OCI-M1 (cell line): ENCODE measurements at regions not wholly inside any gene's neighbourhood (a gene's known extent, or its start where the extent isn't known, plus 50 kb on each side); places are given as distances from the start of the nearest gene placed in this dataset.

Experiments
- DNase-seq: peaks from one replicate; lab custom pipeline; 2025; lab: John Stamatoyannopoulos, UW

DNA sequence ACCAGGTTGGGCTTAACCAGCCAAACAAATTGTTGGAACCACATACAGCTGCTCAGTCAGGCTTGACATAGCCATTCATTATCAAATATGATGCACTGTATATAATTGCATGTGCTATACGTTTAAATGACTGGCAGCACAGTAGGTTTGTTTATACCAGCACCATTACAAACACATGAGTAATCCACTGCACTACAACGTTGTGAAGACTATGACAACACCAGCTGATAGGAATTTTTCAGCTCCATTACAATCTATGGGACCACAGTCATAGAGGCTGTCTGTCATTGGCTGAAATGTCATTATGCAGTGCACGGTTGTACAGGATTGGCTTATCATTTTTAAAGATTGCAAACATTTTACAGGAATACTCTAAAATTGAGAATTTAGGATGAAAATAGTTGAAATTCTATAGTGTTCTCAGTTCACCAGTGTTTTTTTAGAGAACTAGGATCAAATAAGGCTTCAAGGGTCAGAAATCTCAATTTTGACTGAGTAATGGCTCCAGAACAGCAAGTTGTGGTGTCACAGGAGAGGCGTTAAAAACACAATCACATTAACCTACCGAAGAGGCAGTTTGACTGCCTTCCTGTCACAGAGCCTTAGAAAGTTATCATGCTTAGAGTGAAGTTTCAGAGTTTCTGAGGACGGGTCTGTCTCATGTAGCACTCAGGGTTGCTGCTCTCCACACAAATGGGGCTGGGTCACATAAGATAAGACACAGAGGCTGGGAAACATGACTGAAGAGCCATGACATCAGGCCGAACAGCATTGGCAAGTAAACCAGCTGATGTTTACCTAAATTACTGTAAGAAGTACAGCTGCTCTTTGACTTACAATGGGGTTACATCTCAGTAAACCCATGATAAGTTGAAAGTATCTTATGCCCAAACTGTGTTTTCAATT, 60.7 kb upstream of the SMLR1 start:
- DNase-seq, result peak; percentile 16

DNA sequence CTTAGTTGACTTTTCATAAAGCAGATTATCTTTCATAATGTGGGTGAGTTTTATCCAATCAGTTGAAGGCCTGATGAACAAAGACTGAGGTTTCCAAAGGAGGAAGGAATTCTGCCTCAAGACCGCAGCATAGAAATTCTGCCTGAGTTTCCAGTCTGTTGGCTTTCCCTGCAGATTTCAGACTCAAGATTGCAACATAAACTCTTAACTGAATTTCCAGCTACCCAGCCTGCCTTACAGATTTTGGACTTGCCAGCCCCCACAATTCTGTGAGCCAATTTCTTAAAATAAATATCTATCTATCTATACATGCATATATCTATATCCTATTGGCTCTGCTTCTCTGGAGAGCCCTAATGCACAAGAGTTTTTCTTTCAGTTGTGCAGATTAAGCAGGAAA, 57.3 kb upstream of the SMLR1 start:
- no peak for DNase-seq

DNA sequence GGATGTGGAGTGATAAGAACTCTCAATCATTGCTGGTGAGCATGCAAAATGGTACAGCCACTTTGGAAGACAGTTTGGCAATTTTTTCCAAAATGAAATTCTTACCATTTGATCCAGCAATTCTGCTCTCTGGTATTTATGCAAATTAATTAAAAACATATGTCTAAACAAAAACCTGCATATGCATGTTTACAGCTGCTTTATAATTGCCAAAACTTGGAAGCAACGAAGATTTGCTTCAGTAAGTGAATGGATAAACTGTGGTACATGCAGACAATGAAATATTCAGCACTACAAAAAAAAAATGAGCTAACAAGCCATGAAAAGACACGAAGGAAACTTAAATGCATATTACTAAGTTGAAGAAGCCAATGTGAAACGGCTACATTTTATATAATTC, 55.5 kb upstream of the SMLR1 start:
- no peak for DNase-seq

DNA sequence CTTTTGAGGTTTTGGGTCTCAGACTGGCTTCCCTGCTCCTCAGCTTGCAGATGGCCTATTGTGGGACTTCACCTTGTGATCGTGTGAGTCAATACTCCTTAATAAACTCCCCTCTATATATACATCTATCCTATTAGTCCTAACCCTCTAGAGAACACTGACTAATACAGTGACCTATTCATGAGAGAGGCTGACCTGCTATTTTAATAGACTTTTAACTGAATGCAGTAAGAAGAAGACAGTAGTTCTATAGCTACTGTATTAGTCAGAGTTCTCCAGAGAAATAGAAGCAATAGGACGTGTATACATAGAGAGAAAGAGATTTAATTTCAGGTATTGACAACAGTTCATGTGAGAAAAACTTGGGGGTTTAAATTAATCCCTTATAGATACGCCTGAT, 53.3 kb upstream of the SMLR1 start:
- DNase-seq, result no peak

DNA sequence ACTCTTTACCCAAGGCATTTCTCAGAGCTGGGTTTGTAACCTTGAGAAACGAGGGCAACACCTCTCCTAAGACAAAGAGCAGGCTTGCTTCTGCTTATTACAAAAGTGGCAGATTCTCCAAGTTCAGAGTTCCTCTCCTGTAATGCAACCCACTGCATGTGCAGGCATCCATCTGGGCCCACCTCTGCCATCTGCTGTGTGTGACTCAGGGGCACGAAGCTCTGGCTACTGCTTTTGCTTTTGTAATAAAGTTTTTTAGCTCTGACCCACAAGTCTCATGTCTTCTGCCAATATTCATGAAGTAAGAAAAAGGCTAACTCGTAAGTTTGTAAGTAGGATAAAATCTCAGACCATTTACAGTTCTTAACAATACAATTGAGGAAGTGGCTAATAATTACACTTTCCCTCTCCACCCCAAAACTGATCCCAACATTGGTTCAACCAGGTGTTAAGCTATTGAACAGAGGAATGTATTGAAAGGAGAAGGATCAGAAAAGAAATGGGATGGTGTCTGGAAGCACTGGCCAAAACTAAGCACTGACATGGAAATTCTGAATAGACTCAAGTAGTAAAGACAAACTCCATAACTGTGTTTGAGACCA, 51.7 kb upstream of the SMLR1 start:
- DNase-seq, result peak; percentile 17

DNA sequence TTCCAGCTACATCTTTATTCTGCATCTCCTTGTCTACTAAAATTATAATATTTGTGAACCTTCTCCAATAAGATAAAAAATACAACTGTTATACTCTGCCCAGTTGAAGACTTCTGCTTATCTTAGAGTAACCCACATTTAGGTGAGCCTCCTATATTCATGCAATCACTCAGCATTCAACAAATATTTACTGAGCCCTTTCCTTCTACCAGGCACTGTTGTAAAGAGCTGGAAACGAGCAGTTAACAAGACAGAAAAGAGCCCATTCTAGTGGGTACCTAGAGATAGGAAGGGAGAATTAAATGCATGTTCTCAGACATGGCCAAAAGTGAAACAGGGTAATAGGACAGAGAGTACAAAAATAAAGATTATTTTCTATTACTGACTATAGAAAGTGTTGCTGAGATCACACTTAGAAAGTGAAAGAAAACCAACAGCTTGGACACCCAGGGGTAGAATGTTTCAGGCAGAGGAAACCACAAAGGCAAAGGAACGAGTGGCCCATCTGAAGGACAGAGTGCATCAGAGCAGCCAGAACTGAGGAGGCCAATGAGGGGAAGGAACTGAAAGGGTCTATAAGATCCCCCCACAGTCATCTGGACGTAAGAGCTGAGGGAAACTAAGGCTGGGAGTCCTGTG, 50.8 kb upstream of the SMLR1 start:
- peak; percentile 77 for DNase-seq
